BJ (cell line): ENCODE measurements at regions not wholly inside any gene's neighbourhood (a gene's known extent, or its start where the extent isn't known, plus 50 kb on each side); places are given as distances from the start of the nearest gene placed in this dataset.

Experiments
- CTCF ChIA-PET: fragments of 350-600 bp; formaldehyde crosslinking; extraction: SDS; loops from one replicate; lab custom pipeline; 2021; ENCODE audit warnings: antibody characterized with exemption, inconsistent platforms; lab: Yijun Ruan, JAX
- POLR2A ChIA-PET: fragments of 300-600 bp; sonication (Branson Sonifier 250); formaldehyde crosslinking; extraction: SDS; loops from one replicate; lab custom pipeline; 2021; ENCODE audit warnings: antibody characterized with exemption; lab: Charles Lee
- DNase-seq: peaks from one replicate; pipeline ENCODE4 v3.0.0-alpha.2; 2011; ENCODE audit warnings: low read depth
- H3K27me3 ChIP-seq: 2 replicates; pipeline ENCODE4 v1.6.0; 2011; ENCODE audit warnings: low read length; ENCODE audit not compliant: control insufficient read depth, insufficient read depth
- H3K36me3 ChIP-seq: 2 replicates; pipeline ENCODE4 v1.5.1; 2011; ENCODE audit warnings: low read length; ENCODE audit not compliant: control insufficient read depth, insufficient read depth
- H3K4me3 ChIP-seq: 2 replicates; pipeline ENCODE4 v1.5.1; 2011; ENCODE audit warnings: low read depth, mild to moderate bottlenecking, control low read depth, low read length
- TF ChIP-seq, protein P1 (sequence below): IDR thresholded peaks from 2 replicates; pipeline ENCODE4 v1.5.1; 2011; ENCODE audit warnings: low read depth, mild to moderate bottlenecking, control low read depth, inconsistent platforms, low read length, moderate library complexity; ENCODE audit not compliant: insufficient read depth

DNA sequence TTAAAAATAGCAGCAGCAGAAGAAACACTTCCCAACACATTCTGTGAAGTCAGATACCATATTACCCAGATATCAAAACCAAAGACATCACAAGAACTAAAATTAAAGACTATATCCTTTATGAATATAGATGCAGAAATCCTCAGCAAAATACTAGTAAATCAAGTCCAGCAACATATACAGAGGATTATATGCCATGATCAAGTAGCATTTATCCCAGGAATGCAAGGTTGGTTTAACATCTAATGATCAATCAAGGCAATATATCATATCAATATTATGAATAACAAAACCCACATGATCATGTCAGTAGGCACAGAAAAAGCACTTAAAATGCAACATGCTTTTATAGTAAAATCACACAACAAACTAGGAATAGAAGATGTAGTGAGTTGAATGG is 88.1 kb downstream of the RPS24 start:
- ChIA-PET POLR2A (no interaction called here), CTCF (no interaction called here)
- TF ChIP-seq, protein P1, sequence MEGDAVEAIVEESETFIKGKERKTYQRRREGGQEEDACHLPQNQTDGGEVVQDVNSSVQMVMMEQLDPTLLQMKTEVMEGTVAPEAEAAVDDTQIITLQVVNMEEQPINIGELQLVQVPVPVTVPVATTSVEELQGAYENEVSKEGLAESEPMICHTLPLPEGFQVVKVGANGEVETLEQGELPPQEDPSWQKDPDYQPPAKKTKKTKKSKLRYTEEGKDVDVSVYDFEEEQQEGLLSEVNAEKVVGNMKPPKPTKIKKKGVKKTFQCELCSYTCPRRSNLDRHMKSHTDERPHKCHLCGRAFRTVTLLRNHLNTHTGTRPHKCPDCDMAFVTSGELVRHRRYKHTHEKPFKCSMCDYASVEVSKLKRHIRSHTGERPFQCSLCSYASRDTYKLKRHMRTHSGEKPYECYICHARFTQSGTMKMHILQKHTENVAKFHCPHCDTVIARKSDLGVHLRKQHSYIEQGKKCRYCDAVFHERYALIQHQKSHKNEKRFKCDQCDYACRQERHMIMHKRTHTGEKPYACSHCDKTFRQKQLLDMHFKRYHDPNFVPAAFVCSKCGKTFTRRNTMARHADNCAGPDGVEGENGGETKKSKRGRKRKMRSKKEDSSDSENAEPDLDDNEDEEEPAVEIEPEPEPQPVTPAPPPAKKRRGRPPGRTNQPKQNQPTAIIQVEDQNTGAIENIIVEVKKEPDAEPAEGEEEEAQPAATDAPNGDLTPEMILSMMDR: no peak
- H3K27me3 ChIP-seq: peaks cover 3% of the 10 kb centered on the region; the same call in 1 of the 2 replicates
- H3K36me3 ChIP-seq: no peaks in the 10 kb centered on the region
- H3K4me3 ChIP-seq: no peak overlapping the region
- DNase-seq: no peak

DNA sequence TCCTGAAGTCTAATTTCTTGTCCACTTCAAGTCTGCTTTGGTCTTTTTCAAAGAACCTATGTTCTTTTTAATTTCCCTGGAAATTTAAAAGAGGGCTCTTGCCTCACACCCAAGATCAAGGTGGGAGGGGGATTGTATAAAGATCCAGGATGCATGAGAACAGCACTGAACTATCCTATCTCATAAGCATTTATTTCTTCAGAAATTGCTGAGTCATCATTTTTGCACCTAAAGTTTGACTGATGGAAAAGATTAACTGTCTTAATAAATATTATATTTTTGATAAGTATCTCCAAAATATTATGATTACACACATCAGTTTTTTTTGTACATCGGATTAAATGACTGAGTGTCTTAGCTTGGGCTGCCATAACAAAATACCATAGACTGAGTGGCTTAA is 90.5 kb downstream of the RPS24 start:
- DNase-seq: no peak
- H3K36me3 ChIP-seq: no peaks in the 10 kb centered on the region
- CTCF ChIA-PET: interaction anchor here (0.7 kb wide), 1 partner anchor 9 kb away, joined by 3 read pairs; no protein-coding TSS in a partner anchor
- H3K4me3 ChIP-seq: no peak overlapping the region
- H3K27me3 ChIP-seq: peaks cover 1% of the 10 kb centered on the region
- POLR2A ChIA-PET: no interaction called here
- TF ChIP-seq, protein P1: no peak

DNA sequence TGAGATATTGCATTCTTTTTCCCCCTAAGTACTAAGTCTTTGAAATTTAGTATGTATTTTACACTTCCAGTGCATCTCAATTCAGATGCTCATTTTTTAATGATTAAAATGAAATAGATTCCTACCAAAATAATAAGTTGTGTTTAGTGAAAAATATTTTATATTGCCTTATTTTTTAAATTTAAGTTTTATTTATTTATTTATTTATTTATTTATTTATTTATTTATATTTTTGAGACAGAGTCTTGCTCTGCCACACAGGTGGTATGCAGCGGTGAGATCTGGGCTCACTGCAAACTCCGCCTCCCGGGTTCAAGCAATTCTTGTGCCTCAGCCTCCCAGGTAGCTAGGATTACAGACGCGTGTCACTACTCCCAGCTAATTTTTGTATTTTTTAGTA is 95.5 kb downstream of the RPS24 start:
- no peak for DNase-seq
- Histone ChIP-seq H3K36me3 (no peaks in the 10 kb centered on the region), H3K27me3 (peaks cover 1% of the 10 kb centered on the region), H3K4me3 (no peak overlapping the region)
- CTCF ChIA-PET: interaction anchor here (0.7 kb wide), 2 partner anchors 20 to 29 kb away, joined by 3 read pairs; no protein-coding TSS in a partner anchor
- TF ChIP-seq, protein P1: no peak
- POLR2A ChIA-PET: no interaction called here

DNA sequence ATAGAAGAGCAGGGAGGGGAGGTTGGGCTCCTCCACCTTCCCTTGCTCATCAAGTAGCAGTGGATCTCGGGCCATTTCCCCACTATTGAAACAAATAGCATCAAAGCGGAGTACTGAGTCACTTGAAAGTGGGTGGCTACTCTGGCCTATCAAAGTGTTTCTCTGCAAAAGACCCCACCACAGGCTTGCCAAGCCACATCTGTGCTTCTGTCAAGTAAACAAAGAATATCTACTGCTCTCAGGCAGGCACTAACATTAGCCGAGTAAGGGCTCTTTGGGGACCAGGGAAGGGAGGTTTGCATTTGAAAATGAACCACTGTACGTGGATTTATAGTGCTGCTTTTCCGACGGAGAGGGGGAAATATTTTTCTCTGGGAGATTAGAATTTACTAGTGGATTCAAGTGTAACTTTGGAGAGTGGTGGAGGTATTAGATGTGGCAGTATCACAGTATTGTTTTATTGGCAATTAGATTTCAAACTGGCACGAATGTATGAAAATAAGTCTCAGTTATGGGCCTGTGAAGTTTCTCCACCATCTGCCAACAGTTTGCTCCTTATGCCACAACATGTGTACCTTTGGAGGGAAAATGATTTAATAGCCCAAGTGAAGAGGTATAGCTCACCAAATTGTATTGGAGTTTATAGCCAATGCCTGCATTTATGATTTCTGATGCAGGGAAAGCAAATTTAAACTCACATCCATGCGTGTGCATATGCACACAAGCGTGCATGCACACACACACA is 97.5 kb downstream of the RPS24 start:
- Histone ChIP-seq H3K27me3 (peaks cover 1% of the 10 kb centered on the region), H3K4me3 (no peak overlapping the region), H3K36me3 (no peaks in the 10 kb centered on the region)
- TF ChIP-seq, protein P1: no peak
- DNase-seq: no peak
- ChIA-PET CTCF (no interaction called here), POLR2A (no interaction called here)

DNA sequence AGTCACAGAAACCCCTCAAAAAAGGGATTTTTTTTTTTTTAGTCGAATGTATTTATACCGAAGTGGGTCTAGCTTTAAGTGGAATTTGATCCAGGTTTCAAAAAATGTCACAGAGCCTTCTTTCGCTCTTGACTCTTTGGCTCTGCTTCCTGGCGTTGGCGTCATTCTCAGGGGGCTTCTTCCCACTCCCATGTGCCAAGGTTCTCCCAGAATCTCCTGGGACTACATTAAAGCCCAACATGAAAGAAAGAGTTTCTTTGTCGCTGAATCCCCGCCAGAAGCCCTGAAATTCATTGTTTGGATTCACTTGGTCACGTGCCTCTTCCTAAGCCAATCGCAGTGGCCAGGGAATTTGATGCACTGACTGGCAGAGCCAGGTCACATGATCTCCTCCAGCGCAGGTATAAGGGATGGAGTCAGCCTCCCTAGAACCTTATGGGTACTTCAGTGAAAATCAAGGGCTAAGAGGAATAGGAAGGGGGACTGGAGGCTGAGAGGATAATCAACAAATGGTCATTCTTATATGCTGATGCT is 101.2 kb downstream of the RPS24 start:
- H3K36me3 ChIP-seq: no peaks in the 10 kb centered on the region
- no peak overlapping the region for H3K4me3 ChIP-seq
- H3K27me3 ChIP-seq: no peaks in the 10 kb centered on the region; the same call in none of the 2 replicates
- POLR2A ChIA-PET: no interaction called here
- no peak for DNase-seq
- TF ChIP-seq, protein P1: no peak
- CTCF ChIA-PET: no interaction called here
